ENCODE measurements at regions not wholly inside any gene's neighbourhood (a gene's known extent, or its start where the extent isn't known, plus 50 kb on each side); places are given as distances from the start of the nearest gene placed in this dataset.

GRCh38 chr3:96069065-96069464 lies 745.3 kb upstream of the EPHA6 start:
- DNase-seq = no peak

- DNase-seq = no peak
These were observed 743.7 kb upstream of the EPHA6 start for GRCh38 chr3:96070678-96071077.

- DNase-seq = no peak
These were observed 743.3 kb upstream of the EPHA6 start for GRCh38 chr3:96071097-96071496.

DNA sequence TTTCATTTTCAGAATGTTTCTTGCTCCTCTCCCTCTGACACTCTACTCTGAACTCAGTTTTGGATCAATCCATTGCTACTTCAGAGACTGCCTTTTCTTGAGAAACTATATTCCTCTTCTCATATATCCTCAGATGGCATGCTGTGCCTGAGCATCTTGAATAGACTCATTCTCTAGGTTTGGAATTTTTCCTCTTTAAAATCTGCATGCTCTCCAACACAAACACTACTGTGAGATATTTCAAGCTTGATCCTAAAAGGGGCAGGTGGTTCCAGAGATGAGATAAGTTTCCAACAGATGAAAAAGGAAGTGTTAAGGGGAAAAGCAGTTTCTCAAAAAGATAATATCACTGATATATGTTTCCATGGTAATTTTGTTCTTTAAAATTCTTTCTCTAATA lies 742.2 kb upstream of the EPHA6 start:
- DNase-seq = no peak

DNA sequence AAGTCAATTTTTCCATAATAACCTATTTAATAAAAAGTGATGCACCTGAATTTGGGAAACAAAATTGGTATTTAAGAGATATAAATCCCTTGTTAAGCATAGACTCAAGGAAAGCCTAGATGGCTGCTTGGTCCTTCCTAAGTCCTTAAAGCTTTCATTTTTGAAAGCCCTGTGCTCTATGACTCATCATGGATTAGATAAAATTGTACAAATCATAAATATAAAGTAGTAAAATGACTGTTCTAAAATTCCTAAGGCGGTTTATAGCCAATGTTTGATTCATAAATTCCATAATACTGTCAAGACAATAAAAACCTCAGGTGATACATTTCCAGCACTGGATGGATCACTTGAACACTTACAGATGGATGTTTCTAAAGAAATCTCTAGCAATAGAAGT lies 730.8 kb upstream of the EPHA6 start:
- no peak for DNase-seq

DNA sequence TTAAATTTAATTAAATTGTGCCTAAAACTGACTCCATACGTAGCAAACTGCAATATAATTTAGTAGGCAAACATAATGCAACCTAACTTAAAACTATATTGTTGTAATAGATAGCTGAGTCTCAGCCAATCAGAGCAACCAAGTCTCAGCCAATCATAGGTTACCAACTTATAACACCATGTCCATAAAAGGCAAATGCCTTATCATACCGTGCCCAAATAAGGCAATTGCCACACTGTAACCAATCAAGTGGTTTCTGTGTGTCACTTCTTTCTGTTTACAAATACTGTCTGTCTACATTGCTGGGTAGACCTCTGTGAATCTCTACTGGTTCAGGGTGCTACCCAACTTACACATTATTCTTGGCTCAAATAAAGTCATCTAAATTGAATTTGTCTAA lies 728.4 kb upstream of the EPHA6 start:
- DNase-seq = no peak

- DNase-seq = no peak
These were observed 713.3 kb upstream of the EPHA6 start for GRCh38 chr3:96101006-96101560.

- no peak for DNase-seq
These were observed 707.7 kb upstream of the EPHA6 start for GRCh38 chr3:96106701-96107100.

All from 8988T (cell line).